GM12878 (cell line): ENCODE measurements at regions not wholly inside any gene's neighbourhood (a gene's known extent, or its start where the extent isn't known, plus 50 kb on each side); places are given as distances from the start of the nearest gene placed in this dataset.

Source experiments
- ATAC-seq: fragments of 200-7000 bp; cut with Tn5 transposase; 3 replicates; pipeline ENCODE4 v1.9.1; 2020; ENCODE audit warnings: mild to moderate bottlenecking, moderate library complexity
- BruUV-seq: library from RNA; stranded (reverse); fragments of 400-500 nt; replicated peaks from 2 replicates; lab custom pipeline; 2021; lab: Mats Ljungman, UMichigan
- CTCF ChIA-PET: fragments of 300-600 bp; sonication (Branson Sonifier 250); formaldehyde crosslinking; extraction: SDS; loops from one replicate; lab custom pipeline; 2021; ENCODE audit warnings: inconsistent platforms; lab: Yijun Ruan, JAX
- POLR2A ChIA-PET: fragments of 350-600 bp; formaldehyde crosslinking; extraction: SDS; loops from one replicate; lab custom pipeline; 2021; ENCODE audit warnings: inconsistent platforms; lab: Charles Lee
- RAD21 ChIA-PET: fragments of 300-600 bp; sonication (Branson Sonifier 250); formaldehyde crosslinking; loops from one replicate; lab custom pipeline; 2023; ENCODE audit warnings: antibody characterized with exemption; ENCODE audit not compliant: unreplicated experiment; lab: Charles Lee
- SMC1A ChIA-PET: fragments of 300-600 bp; sonication (Branson Sonifier 250); formaldehyde crosslinking; loops from one replicate; lab custom pipeline; 2023; ENCODE audit not compliant: unreplicated experiment, uncharacterized antibody; lab: Charles Lee
- DNase-seq: peaks from one replicate; pipeline ENCODE4 v3.0.0-alpha.2; 2011; ENCODE audit warnings: low read depth, low spot score
- FAIRE-seq: peaks from 3 replicates; lab custom pipeline; 2011; peaks lifted over from hg19 to GRCh38; lab: Jason Lieb, UNC
- H2AFZ ChIP-seq: 2 replicates; pipeline ENCODE4 v1.6.0; 2011; ENCODE audit warnings: low read depth, low read length, control low read depth; ENCODE audit not compliant: control insufficient read depth
- H3K27ac ChIP-seq: 2 replicates; pipeline ENCODE4 v1.5.1; 2011; ENCODE audit warnings: control low read depth; ENCODE audit not compliant: control insufficient read depth, insufficient read depth
- H3K27me3 ChIP-seq, 2 experiments: replicated peaks in 1 of 2; 2 replicates each; pipeline versions ENCODE4 v1.6.0 to v1.6.1; 2011; ENCODE audit warnings: low read length in 1 of 2; ENCODE audit not compliant: control insufficient read depth in 2 of 2, insufficient read depth in 2 of 2
- H3K36me3 ChIP-seq, 2 experiments: 2 replicates each; pipeline ENCODE4 v1.5.1; 2011; ENCODE audit warnings: low read length in 1 of 2; ENCODE audit not compliant: control insufficient read depth in 2 of 2, insufficient read depth in 2 of 2
- H3K4me1 ChIP-seq: 2 replicates; pipeline ENCODE4 v1.6.1; 2011; ENCODE audit warnings: mild to moderate bottlenecking, low read length, moderate library complexity, mixed read lengths; ENCODE audit not compliant: control insufficient read depth, insufficient read depth
- H3K4me2 ChIP-seq: 2 replicates; pipeline ENCODE4 v1.6.0; 2011; ENCODE audit warnings: control low read depth; ENCODE audit not compliant: control insufficient read depth, insufficient read depth
- H3K4me3 ChIP-seq: fragments of 200-600 bp; sonication (generic); 2 replicates; pipeline ENCODE4 v1.5.1; 2016
- H3K79me2 ChIP-seq: 2 replicates; pipeline ENCODE4 v1.6.0; 2011; ENCODE audit warnings: low read length; ENCODE audit not compliant: control insufficient read depth, insufficient read depth
- H3K9ac ChIP-seq: 2 replicates; pipeline ENCODE4 v1.8.0; 2011; ENCODE audit warnings: low read length, control low read depth, mixed read lengths; ENCODE audit not compliant: control insufficient read depth, insufficient read depth
- H3K9me3 ChIP-seq: replicated peaks from 3 replicates; pipeline ENCODE4 v1.5.1; 2011; ENCODE audit warnings: mild to moderate bottlenecking, low read length; ENCODE audit not compliant: control insufficient read depth, insufficient read depth
- H4K20me1 ChIP-seq: 2 replicates; pipeline ENCODE4 v1.6.0; 2011; ENCODE audit not compliant: control insufficient read depth, insufficient read depth
- BMI1 ChIP-seq: fragments of 450-650 bp; IDR thresholded peaks from 2 replicates; pipeline ENCODE4 v1.6.1; 2016; ENCODE audit warnings: mild to moderate bottlenecking, moderate library complexity, borderline replicate concordance
- CBFB ChIP-seq: IDR thresholded peaks from 2 replicates; pipeline ENCODE4 v1.6.1; 2016; ENCODE audit warnings: antibody characterized with exemption, low read depth
- CEBPB ChIP-seq, 2 experiments: fragments of 150-350 bp in 1 of 2; IDR thresholded peaks; 2 replicates each; pipeline ENCODE4 v1.6.1; 2012 to 2014; ENCODE audit warnings: low read depth in 2 of 2, low read length in 2 of 2, borderline replicate concordance in 1 of 2, inconsistent platforms in 1 of 2
- JUND ChIP-seq: IDR thresholded peaks from 2 replicates; pipeline ENCODE4 v1.6.1; 2012; ENCODE audit warnings: low read depth, mild to moderate bottlenecking, low read length, improper control_type of control experiment, moderate library complexity
- KDM1A ChIP-seq: fragments of 200-600 bp; sonication (generic); IDR thresholded peaks from 2 replicates; pipeline ENCODE4 v1.6.1; 2016; ENCODE audit warnings: borderline replicate concordance
- KLF5 ChIP-seq: fragments of 450-650 bp; IDR thresholded peaks from 2 replicates; pipeline ENCODE4 v1.6.1; 2014; ENCODE audit warnings: mild to moderate bottlenecking; ENCODE audit not compliant: partially characterized antibody
- MEF2B ChIP-seq: fragments of 450-650 bp; IDR thresholded peaks from 2 replicates; pipeline ENCODE4 v1.6.1; 2018; ENCODE audit warnings: mild to moderate bottlenecking, moderate library complexity; ENCODE audit not compliant: partially characterized antibody, poor library complexity, severe bottlenecking
- NRF1 ChIP-seq: conservative IDR thresholded peaks from 2 replicates; pipeline ENCODE4 v1.6.1; 2011; ENCODE audit warnings: mild to moderate bottlenecking, low read depth, low read length, improper control_type of control experiment
- POLR2AphosphoS5 ChIP-seq: IDR thresholded peaks from 2 replicates; pipeline ENCODE4 v1.6.1; 2011; ENCODE audit warnings: mild to moderate bottlenecking, low read length, inconsistent platforms
- RAD21 ChIP-seq: IDR thresholded peaks from 2 replicates; pipeline ENCODE4 v1.6.1; 2011; ENCODE audit warnings: mild to moderate bottlenecking, low read depth, low read length, moderate library complexity; ENCODE audit not compliant: insufficient read depth
- WGBS: methylation state at CpG from one replicate; pipeline ENCODE4 v1.1.6; 2016; ENCODE audit warnings: low lambda C conversion rate; ENCODE audit not compliant: insufficient replicate concordance, insufficient coverage; ENCODE audit errors: missing lambda C conversion rate; 5-methylcytosine and 5-hydroxymethylcytosine counted together
- in situ Hi-C: fragments of 300-500 bp; cut with MboI; formaldehyde crosslinking; loops from 9 replicates; pipeline ENCODE4 v1.14.3; 2018; ENCODE audit warnings: mixed read lengths
- intact Hi-C: fragments of 100-400 bp; cut with micrococcal nuclease; formaldehyde crosslinking; loops from one replicate; pipeline ENCODE4 v1.14.2; 2022; ENCODE audit not compliant: unreplicated experiment
- TF ChIP-seq, protein P1 (sequence below): IDR thresholded peaks from 2 replicates; pipeline ENCODE4 v1.6.1; 2012; ENCODE audit warnings: low read depth, low read length, improper control_type of control experiment

DNA sequence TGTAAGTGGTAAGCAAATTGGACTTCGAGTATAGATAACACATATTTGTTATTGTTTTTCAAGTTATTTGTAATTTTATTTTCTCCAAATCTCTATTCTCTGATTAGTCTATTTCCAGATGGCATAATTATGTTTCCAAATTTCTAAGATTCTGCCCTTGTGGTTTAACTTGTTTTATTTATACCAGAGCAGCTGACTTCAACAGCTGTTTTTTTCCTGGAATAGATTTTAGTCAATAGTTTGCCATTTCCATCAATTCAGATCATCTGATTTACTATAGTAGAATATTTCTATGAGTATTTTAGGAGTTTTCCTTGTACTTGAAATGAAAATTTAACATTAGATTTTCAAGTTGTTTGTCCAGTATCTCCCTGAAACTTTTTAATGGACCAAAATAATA lies 848.7 kb upstream of the MIR17HG start:
- ATAC-seq (no peak), FAIRE-seq (no peak), DNase-seq (no peak)
- 5% methylated on average over 1 of the region's 1 CpG for WGBS
- no peak overlapping the region for H3K4me3 ChIP-seq
- no peaks in the 10 kb centered on the region for H3K27me3 ChIP-seq
- no peak overlapping the region for H3K27ac ChIP-seq
- TF ChIP-seq NRF1 (no peak), CBFB (no peak), BMI1 (no peak), JUND (no peak), MEF2B (no peak), CEBPB (IDR thresholded peaks at IDR 0.05; ENCODE audit: borderline replicate concordance in 1 of 2, low read depth in 2 of 2, low read length in 2 of 2) (no peak), KLF5 (no peak), RAD21 (no peak), POLR2AphosphoS5 (no peak), KDM1A (no peak)
- TF ChIP-seq, protein P1, sequence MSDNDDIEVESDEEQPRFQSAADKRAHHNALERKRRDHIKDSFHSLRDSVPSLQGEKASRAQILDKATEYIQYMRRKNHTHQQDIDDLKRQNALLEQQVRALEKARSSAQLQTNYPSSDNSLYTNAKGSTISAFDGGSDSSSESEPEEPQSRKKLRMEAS: no peak
- H3K79me2 ChIP-seq: no peaks in the 10 kb centered on the region
- RAD21 ChIA-PET: no interaction called here
- SMC1A ChIA-PET: no interaction called here
- H3K4me2 ChIP-seq: no peak overlapping the region
- H3K9me3 ChIP-seq: no peaks in the 10 kb centered on the region
- H4K20me1 ChIP-seq: no peaks in the 10 kb centered on the region
- in situ Hi-C loops (no loop called here), intact Hi-C loops (no loop called here)
- H3K4me1 ChIP-seq: no peaks in the 10 kb centered on the region
- CTCF ChIA-PET: no interaction called here
- H3K9ac ChIP-seq: no peak overlapping the region
- POLR2A ChIA-PET: no interaction called here
- BruUV-seq: no TSS peak
- no peak overlapping the region for H2AFZ ChIP-seq
- no peaks in the 10 kb centered on the region for H3K36me3 ChIP-seq
